ENCODE measurements at regions not wholly inside any gene's neighbourhood (a gene's known extent, or its start where the extent isn't known, plus 50 kb on each side); places are given as distances from the start of the nearest gene placed in this dataset.

DNA sequence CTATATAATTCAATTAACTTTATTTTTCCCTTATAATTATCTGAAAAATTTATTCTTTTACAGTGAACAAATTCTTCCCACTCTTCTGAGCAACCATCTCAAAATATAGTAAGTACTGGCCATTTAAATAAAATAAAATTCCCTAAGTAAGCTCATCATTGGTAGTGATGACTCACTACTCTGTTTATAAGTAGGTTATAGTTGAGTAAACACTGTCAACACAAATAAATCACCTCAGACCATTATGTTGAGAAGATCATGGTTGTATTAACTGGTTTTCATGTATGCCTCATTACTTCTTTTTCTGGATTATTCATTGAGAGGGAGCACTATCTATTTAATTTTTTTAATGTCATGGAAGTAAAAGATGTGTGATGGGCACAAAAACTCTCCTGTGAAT lies 220.5 kb downstream of the SEC23A start:
- no peak for DNase-seq (ENCODE audit: low read depth)
- TF ChIP-seq, protein P1, sequence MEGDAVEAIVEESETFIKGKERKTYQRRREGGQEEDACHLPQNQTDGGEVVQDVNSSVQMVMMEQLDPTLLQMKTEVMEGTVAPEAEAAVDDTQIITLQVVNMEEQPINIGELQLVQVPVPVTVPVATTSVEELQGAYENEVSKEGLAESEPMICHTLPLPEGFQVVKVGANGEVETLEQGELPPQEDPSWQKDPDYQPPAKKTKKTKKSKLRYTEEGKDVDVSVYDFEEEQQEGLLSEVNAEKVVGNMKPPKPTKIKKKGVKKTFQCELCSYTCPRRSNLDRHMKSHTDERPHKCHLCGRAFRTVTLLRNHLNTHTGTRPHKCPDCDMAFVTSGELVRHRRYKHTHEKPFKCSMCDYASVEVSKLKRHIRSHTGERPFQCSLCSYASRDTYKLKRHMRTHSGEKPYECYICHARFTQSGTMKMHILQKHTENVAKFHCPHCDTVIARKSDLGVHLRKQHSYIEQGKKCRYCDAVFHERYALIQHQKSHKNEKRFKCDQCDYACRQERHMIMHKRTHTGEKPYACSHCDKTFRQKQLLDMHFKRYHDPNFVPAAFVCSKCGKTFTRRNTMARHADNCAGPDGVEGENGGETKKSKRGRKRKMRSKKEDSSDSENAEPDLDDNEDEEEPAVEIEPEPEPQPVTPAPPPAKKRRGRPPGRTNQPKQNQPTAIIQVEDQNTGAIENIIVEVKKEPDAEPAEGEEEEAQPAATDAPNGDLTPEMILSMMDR (IDR thresholded peaks at IDR 0.05; ENCODE audit: insufficient read depth, low read length): no peak
- no peak overlapping the region for H3K4me3 ChIP-seq (ENCODE audit: low read depth, low read length)

DNA sequence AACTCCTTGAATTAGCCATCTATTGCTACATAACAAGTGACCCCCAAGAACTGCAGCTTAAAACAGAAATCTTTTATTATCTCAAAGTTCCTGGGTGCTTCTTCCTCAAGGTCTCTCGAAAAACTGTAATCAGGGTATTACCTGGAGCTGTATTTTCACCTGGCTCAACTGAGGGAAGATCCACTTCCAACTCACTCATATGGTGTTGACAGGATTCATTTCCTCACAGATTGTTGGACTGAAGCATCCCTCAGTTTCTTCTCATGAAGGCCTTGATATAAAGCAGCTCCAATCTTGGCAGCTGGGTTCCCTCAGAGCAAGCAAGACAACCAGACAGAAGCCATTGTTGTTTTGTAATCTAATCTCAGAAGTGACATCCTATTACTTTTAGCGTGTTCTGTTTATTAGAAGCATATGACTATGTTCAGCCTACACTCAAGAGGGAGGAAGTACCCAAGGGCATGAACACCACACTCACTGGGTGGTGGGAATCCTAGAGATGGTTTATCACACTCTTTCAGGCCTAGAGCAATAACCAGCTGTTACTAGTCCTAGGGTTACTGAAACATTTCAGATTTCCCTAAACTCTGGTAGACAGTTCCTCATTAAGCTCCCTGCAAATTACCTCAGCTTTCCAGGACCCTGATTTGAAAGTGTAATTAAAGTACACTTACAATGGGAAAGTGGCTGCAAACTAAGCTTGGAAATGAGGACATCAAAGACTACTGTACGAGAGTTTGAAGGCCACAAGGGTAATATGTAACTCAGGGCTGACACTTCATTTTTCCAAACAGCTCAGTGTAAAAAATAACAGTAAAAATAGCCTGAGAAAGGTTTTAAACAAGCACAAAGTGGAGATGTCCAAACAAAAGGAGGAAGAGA lies 222.2 kb downstream of the SEC23A start:
- no peak overlapping the region for H3K4me3 ChIP-seq (ENCODE audit: low read depth, low read length)
- TF ChIP-seq, protein P1 (IDR thresholded peaks at IDR 0.05; ENCODE audit: insufficient read depth, low read length): no peak
- no peak for DNase-seq (ENCODE audit: low read depth)

DNA sequence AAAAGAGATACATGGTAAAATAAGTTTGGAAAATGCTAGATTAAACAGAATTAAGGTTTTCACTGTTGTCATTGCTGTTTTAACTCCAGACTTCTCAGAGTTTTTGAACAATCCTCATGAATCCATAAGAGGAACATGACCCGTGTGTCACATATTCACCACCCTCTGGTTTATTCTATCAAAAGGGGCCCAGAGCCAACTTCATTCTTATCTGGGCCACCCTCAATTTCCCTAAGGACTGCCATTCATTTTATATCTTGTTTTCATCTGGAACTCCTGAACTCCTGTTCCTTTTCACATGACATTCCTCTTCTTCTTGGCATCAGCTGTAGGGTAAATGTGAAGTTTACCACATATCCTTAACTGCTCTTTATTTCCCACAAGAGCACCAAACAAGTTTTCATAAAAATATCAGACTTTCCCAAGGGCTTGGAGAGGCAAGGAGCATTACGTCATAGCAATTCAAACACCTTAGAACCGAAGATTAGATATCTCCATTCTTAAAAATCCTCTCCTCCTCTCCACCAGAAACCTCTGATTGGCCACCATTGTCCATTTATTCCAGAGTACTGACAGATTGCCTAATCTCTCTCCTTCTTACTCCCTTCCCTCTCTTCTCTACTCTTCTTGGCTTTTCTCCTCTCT lies 225.2 kb downstream of the SEC23A start:
- TF ChIP-seq, protein P1 (IDR thresholded peaks at IDR 0.05; ENCODE audit: insufficient read depth, low read length): no peak
- DNase-seq (ENCODE audit: low read depth): no peak
- no peak overlapping the region for H3K4me3 ChIP-seq (ENCODE audit: low read depth, low read length)

DNA sequence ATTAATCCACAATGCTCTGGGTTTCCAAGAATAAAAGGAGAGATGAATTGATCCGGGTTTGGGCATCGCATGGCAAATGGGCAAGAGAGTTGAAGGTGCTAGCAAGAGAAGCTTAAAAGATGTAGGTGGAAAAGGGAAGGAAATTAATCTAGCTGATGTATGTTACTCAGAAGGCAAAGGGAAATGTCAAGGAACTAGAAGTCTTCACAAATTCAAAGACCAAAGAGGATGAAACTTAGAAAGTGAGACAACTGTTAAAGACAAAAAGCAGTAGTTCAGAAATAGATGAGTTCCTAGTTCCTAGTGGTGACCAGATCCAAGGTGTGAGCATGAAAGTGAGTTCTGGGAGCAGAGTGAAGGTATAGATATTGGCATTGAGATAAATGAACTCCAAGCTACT lies 228.3 kb downstream of the SEC23A start:
- TF ChIP-seq, protein P1 (IDR thresholded peaks at IDR 0.05; ENCODE audit: insufficient read depth, low read length): no peak
- DNase-seq (ENCODE audit: low read depth): no peak
- no peak overlapping the region for H3K4me3 ChIP-seq (ENCODE audit: low read depth, low read length)

DNA sequence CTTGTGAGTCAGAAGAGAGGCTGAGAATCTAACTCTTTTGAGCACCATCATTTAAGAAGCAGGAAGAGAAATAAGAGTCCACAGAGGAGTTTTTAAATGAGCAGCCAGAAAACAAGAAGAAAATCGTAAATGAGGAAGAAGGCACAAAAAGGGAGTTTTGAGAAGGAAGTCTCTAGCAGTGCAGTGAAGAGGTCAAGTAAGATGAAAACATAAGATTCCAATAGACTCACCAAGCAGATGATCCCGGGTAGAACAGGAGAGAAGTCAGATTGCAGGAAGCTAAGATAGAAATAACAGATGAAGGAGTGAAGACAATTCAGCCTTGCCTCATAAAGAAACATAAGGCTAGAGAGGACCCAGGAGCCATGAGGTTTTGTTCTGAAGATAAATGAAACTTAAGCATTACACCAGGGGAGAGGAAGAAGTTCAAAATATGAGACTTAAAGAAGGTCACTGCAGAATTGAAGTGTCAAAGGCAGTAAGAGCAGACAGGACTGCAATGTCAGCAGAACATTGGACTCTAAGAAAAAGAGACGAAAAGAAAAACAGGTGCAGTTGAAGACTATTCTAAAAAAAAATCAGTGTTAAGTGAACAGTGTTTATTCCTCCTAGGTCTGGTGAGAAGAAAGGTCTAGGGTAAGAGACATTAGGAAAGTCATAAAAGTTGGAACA lies 229.0 kb downstream of the SEC23A start:
- DNase-seq (ENCODE audit: low read depth): no peak
- TF ChIP-seq, protein P1 (IDR thresholded peaks at IDR 0.05; ENCODE audit: insufficient read depth, low read length): no peak
- no peak overlapping the region for H3K4me3 ChIP-seq (ENCODE audit: low read depth, low read length)

DNA sequence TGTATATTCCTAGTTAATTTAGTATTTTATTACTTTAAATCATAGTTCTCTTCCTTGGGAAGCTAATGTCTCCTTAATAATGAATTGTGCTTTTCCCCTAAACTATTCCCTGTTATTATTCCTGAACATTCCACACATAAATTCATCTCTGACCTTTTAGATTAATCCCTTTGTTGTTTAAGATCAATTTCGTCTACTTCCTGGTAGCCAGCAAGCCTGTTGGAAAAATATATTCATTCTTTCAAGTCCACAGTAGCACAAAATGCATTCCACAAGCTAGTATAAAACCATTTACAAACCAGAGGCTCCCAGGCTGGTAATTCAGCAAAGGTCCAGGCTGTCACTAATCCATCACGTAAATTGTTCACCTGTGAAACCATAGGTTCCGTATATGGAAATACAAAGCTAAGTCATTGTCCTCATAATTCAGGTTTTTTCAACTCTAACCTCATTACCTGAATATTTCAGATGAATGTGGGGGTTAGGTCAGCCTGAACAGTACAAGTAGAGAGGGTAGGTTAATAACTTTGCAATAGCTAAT lies 232.7 kb downstream of the SEC23A start:
- DNase-seq (ENCODE audit: low read depth): no peak
- no peak overlapping the region for H3K4me3 ChIP-seq (ENCODE audit: low read depth, low read length)
- TF ChIP-seq, protein P1 (IDR thresholded peaks at IDR 0.05; ENCODE audit: insufficient read depth, low read length): no peak
